ENCODE measurements at regions not wholly inside any gene's neighbourhood (a gene's known extent, or its start where the extent isn't known, plus 50 kb on each side); places are given as distances from the start of the nearest gene placed in this dataset.

DNA sequence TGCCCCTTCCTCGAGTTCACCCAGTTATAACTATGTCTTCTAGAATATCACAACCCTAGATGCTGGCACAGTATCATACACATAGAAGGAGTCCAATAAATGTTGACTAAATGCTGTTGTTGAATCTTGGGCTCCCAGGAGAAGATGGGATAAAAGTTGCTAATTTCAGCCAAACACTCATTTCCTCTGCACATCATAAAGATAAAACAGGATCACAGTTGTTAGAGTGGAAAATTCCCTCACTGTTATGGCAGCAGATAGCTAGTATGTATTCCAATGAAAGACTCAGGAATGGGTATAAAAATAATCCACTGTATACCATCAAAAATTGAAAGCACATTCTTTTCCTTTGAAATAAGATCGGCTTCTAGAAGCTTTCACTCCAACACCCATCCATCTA, 294.9 kb upstream of the TSHZ2 start:
- DNase-seq (no peak), ATAC-seq (no peak)
- intact Hi-C loops (cut with micrococcal nuclease), result no loop called here

DNA sequence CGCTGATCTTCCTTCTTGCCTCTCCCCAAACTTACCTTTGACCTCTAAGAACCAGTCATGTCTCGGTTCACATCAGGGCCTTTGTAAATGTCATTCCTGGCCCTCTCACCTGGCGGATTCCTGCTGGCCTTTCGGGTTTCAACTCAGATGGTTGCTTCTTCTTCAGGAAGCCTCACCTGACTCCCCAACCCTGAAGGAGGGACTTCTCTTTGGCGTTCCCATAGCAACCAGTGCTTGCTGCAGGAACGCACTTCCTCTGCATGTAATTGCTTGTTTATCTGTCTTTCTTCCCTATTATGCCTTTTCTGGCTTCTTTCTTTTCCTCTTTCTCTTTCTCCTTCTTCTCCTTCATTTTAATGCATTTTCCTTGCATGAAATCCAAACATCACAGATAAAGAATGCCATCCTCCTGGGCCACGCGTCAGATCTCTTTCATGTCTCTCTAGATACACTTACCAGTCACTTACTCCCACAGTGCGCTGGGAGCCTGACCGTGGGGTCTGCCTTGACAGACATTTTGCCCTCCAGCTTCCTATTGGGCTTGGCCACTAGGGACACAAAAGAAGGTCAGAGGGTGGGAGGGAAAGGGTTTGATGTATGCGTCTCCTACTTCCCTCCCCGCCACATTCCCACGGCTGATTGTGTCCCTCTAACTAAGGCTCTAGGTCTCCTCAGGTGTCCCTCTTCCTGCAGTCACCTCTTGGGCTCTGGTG, 295.7 kb upstream of the TSHZ2 start:
- intact Hi-C loops (cut with micrococcal nuclease), result no loop called here
- ATAC-seq, result no peak
- no peak for DNase-seq

DNA sequence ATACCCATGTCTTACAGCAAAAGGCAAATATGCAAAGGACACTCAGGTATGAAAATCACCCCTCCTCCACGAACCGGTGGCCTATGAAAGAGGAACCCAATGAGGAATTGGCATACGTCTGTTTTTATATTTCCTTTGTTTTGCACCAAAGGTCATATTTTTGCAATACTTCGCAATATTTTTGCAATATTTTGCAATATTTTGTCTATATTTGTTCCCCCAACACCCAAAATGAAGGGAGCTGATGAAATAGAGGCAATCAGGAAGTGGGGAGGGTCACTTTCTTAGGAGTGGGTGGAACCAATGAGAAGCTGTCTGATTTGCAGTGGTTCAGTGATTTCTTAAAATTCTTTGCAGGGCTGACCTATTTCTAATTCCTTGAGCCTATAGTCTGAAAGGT, 296.8 kb upstream of the TSHZ2 start:
- no peak for ATAC-seq
- intact Hi-C loops (cut with micrococcal nuclease), result no loop called here
- no peak for DNase-seq

DNA sequence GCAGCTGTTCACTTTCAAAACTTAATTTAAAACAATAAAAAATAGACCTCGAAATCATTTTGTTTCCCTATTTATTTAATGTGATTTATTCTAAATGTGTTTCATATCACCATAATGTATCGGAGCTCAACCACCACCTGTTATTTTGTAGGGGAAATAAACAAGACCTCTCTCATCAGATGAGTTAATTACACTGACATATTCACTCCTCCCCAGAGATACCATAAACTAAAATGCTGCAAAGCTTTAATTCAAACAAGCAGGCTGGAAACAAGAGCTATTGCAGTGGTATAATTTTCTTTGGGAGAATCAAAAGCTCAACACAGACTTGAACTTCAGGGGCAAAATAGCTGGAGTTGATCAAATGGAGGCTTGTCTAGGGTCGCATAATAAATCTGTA, 303.5 kb upstream of the TSHZ2 start:
- intact Hi-C loops (cut with micrococcal nuclease), result no loop called here
- DNase-seq, result no peak
- ATAC-seq, result no peak

DNA sequence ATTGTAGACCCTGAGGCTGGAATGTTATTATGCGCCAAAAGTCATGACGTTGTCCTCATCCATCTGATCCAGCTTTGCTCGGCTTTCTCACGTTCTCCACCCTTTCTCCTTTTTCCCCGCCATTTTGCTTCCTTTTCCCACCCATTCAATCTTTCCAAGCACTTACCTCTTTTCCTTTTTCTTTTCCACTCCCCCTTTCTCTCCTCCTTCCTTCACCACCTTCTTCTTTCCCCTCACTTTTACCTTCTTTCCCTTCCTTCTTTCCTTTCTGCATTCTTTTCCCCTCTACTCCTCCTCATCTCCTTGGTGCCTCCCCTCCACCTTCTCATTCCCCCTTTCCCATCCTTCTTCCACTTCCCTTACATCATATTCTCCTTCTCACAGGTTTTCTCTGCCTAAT, 304.8 kb upstream of the TSHZ2 start:
- intact Hi-C loops (cut with micrococcal nuclease), result no loop called here
- no peak for ATAC-seq
- no peak for DNase-seq

DNA sequence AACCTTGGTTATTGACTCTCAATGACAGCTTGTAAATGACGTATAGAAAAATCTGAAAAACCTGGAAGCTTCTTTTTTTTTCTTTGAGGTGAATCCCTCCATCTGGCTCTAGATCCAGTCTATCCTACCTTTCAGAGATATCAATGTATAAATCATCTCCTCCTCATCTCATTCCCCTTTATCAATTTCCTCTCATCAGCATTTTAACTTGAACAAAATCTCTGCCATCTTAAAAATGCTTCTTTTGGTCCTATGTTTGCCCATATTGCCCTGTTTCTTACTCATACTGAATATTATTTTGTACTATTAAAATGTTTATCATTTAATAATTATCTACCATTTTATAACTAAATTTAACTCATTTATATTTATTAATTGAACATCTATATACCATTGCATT, 306.7 kb upstream of the TSHZ2 start:
- no peak for DNase-seq
- no peak for ATAC-seq
- intact Hi-C loops (cut with micrococcal nuclease), result no loop called here

DNA sequence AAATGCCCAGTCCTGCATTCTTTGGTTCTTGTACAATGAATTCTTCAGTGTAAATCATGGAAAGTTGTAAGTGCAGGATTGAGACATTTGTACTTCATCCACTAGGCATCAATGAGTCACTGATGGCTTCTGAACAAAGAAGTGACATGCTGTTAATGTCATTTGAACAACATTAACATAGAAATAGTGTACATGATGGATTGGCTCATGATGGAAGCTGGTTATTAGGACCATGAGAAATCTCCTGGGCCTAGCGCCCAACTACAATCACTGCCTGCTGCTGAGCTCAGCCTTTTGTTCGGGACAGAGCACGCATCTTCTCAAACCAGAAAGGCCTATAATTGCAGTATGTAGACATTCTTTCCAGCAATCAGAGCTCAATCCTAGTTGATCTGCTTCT, 316.8 kb upstream of the TSHZ2 start:
- no peak for DNase-seq
- ATAC-seq, result no peak
- intact Hi-C loops (cut with micrococcal nuclease), result no loop called here

DNA sequence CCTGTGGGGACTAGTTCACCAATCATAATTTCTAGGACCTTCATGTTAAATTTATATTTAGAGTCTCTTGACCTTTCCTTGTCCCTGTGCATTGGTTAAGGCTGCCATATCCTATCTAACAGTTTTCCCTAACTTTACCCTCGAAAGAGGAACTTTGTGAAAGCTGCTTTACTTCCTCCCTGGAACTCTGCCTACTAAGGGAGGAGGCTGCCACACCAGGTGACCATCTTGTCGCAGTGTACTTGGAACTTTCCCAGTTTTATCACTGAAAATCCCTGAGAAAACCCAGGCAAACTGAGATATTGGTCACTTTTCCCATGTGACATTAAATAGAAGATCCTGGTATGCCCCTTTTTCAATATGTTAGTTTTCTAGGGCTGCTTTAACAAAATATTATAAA, 317.6 kb upstream of the TSHZ2 start:
- ATAC-seq (no peak), DNase-seq (no peak)
- intact Hi-C loops (cut with micrococcal nuclease), result no loop called here

DNA sequence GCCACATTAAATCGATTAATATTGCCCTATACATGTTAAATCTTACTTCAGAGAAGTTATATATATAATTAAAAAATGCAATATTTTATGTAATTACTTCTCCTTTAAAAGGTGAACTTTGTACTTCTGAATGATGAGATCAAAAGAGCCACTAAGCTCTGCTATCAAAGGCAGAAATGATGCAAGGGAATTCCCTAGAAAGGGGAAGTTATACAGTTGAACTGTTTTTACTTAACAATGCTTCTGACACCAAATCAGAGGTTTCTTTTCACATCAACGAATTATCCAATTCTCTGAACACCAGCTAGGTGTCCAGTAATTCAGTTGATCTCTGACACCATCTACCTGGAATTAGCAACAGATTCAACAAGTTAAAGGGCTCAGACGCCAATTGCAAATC, 319.9 kb upstream of the TSHZ2 start:
- ATAC-seq, result no peak
- intact Hi-C loops (cut with micrococcal nuclease), result no loop called here
- DNase-seq, result no peak

DNA sequence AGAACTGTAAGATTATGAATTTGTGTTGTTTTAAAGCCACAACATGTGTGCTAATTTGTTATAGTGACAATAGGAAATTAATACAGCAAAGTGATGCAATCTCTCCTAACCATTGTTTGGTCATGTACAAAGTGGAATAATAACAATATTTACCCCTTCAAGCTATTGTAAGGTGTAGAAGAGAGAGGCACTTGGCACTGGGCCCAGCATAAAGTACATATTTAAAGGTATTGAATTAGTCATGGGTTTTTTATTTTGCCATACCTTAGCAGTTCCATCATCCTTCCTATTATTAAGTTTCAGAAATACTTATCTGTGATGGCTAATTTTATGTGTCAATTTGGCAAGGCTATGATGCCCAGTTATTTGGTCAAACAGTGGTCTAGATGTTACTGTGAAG, 322.4 kb upstream of the TSHZ2 start:
- no peak for DNase-seq
- ATAC-seq, result no peak
- intact Hi-C loops (cut with micrococcal nuclease), result no loop called here

DNA sequence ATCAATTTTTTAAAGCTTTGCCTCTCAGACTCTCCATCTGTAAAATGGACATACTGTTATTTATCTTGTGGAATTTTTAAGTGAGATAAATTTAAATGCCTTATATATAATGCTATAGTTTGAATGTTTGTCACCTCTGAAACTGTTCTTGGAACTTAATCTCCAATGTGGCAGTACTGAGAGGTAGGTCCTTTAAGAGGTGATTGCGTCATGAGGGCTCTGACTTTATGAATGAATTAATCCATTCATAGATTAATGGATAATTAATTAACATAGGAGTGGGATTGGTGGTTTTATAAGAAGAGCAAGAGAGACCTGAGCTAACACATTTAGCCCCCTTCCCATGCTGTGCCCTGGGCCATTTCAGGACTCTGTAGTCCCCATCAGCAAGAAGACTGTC, 326.3 kb upstream of the TSHZ2 start:
- intact Hi-C loops (cut with micrococcal nuclease), result no loop called here
- ATAC-seq (no peak), DNase-seq (no peak)

DNA sequence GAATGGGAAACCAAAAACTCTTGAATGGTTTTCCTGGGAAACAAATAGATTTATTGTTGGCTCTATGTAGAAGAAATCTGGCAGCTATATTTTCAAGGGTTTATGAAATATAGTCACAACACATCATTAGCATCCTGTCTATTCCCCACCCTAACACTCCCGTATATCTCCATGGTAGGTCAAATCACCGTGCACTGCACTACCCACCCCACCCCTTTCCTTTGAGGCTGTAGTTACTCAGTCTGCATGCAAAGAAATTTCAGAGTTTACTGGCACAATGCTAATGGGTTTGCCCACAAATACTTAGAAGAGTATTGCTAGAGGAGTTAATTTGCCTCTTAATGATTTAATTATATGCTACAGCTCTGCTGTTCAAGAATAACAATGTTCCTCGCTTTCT, 329.1 kb upstream of the TSHZ2 start:
- ATAC-seq (no peak), DNase-seq (no peak)
- intact Hi-C loops (cut with micrococcal nuclease), result no loop called here

DNA sequence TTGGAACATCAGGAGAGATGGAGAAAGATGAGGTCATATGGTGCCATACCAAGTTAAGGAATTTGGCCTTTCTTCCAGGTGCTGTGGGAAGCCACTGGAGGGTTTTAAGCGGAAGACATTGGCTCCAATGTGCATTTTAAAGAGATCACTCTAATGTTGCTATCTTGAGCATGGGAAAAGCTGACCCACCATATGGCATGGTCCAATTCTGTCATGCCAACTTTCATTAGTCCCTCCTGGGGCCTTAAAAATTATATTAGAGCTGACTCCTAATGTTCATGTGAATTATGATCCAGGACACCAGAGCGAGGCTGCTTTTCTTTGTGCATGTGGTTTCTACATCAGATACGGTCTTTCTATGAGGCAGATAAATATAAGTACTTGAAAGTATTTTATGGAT, 335.0 kb upstream of the TSHZ2 start:
- intact Hi-C loops (cut with micrococcal nuclease), result no loop called here
- ATAC-seq, result no peak
- DNase-seq, result no peak

DNA sequence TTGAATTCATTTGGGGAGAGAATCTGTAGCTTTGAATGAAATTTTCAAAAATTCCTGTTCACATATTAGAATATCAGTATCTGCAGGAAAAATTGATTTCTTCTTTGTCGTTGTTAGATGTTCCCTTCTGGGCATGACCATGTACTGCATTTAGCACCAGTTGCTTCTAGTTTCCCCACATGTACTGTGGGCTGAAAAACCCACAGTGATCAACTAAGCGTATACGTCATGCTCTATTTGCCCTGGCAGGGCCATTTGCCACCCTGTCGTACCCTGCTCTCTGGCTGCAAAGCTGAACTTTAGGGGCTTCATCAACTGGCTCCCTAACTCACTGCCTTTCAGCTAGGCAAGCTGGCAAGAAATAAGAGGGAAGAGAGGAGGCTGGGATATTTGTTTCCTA, 340.7 kb upstream of the TSHZ2 start:
- intact Hi-C loops (cut with micrococcal nuclease), result no loop called here
- no peak for ATAC-seq
- DNase-seq, result no peak

DNA sequence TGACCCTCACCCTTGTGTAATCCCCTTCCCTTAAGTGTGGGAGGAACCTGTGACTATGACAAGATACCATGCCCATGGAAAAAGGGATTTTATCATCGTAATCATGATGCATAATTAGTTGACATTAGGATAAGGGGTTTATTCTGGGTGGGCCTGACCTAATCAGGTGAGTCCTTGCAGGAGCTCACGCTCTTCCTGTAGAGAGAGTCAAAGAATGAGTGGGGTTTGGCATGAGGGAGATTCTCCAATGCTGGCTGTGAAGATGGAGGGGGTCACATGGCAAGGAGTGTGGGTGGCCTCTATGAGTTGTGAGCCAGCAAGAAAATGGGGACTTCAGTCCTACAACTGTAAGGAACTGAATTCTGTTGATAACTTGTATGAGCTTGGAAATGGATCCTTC, 342.0 kb upstream of the TSHZ2 start:
- no peak for ATAC-seq
- intact Hi-C loops (cut with micrococcal nuclease), result no loop called here
- no peak for DNase-seq

DNA sequence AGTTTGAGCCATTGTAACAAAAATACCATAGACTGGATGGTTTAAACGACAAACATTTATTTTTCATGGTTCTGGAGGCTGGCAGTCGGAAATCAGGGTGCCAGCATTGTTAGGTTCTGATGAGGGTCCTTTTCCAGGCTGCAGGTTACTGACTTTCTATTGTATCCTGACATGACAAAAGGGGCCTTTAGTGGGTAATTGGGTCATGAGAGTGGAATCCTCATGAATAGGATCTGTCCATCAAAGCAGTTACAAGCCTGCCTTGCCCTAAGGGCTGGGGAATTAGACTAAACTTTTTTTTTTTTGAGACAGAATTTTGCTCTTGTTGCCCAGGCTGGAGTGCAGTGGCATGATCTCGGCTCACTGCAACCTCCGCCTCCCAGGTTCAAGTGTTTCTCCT, 347.9 kb upstream of the TSHZ2 start:
- intact Hi-C loops (cut with micrococcal nuclease), result no loop called here
- DNase-seq (no peak), ATAC-seq (no peak)

DNA sequence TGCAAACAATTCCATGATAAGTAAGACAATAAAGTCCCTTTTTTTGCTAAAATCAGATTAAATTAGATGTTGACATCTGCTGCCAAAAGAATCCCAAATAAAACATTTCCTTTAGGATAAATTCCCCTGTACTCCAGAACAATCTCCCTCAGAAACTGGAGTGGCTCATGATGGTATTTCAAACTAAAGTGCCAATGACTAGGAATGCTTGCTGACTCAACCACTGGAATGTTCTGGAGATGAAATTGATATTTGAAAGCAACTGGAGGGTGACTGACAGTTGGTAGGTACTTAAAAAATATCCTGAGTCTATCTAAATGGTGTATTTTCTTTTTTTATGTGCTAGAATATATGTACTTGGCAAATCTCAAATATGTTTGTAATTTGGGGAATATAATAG, 350.1 kb upstream of the TSHZ2 start:
- intact Hi-C loops (cut with micrococcal nuclease), result no loop called here
- no peak for ATAC-seq

DNA sequence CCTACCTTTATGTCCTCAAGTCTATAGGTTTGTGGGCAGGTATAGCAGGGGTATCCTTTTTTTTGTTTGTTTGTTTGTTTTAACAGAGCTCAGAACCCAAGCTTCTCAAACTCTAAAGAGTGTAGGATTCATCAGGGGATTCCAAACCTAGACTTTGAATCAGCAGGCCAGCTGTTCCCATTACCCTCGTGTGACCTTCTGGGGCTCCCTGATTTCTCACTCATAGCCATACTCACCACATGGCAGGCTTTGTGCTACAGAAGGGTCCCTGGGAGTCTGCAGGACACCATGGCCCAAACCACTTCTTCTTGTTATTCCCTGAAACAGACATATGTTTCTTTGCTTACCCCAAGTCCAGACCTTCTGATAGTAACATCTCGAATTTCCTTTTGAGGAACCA, 350.8 kb upstream of the TSHZ2 start:
- no peak for ATAC-seq
- intact Hi-C loops (cut with micrococcal nuclease), result no loop called here
- DNase-seq, result no peak

More for the DNA sequence above, 350.1 kb upstream of the TSHZ2 start:
- DNase-seq, result no peak

DNA sequence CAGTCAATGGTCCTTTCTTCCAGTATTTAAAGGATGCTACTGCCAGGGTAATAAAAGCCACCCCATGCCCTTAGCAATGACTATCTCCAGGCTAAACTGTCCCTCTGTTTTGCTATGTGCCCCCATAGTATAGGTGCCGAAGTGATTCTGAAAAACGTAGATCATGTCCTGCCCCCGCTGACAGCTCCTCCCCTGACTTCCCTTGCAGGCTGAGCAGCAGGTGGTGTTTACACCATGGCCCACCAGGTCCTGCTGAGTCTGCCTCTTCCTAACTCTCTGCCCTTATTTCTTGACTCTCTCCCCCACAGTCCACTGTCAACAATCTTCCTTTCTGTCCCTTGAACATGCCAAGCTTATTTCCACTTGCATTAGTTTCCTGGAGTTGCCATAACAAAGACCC, 352.5 kb upstream of the TSHZ2 start:
- intact Hi-C loops (cut with micrococcal nuclease), result no loop called here
- DNase-seq (no peak), ATAC-seq (no peak)

DNA sequence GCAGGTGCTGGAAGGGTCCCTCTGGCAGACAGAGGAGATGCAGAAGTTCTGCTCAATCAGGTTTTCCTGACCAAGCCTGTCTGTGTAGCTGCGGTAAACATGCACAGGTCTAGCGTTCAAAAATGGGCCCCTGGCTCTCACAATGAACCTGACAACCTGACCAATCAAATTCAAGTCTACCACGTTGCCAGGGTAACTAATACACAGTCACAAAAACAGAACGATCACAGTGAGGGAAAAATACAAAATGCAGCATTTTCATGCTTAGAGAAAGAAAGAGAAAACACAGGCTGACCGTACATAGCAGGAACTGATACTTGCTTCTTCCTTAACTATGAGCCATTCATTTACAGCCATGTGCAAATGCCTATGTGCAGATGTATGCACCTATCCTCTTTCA, 353.1 kb upstream of the TSHZ2 start:
- intact Hi-C loops (cut with micrococcal nuclease), result no loop called here
- ATAC-seq (no peak), DNase-seq (no peak)

DNA sequence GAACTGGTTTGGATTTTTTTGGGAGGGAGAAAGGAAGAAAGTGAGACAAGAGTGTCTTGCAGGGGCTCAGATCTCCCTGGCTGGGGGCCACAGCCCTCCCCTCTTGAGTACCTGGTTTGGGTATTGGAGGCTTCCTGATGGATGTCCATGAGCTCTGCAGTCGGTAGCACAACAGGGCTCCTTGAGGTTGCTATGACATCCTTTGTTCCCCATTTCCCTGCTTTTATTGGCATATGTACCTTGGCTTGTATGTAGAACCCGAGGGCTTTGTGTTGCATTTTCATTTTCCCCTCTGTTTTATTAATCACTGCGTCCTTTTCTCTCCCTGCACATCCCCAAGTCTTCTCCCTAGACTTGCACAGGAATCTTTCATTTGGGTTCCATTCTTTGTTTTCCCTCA, 355.5 kb upstream of the TSHZ2 start:
- intact Hi-C loops (cut with micrococcal nuclease), result no loop called here
- DNase-seq (no peak), ATAC-seq (no peak)
